ENCODE measurements at regions not wholly inside any gene's neighbourhood (a gene's known extent, or its start where the extent isn't known, plus 50 kb on each side); places are given as distances from the start of the nearest gene placed in this dataset.

DNA sequence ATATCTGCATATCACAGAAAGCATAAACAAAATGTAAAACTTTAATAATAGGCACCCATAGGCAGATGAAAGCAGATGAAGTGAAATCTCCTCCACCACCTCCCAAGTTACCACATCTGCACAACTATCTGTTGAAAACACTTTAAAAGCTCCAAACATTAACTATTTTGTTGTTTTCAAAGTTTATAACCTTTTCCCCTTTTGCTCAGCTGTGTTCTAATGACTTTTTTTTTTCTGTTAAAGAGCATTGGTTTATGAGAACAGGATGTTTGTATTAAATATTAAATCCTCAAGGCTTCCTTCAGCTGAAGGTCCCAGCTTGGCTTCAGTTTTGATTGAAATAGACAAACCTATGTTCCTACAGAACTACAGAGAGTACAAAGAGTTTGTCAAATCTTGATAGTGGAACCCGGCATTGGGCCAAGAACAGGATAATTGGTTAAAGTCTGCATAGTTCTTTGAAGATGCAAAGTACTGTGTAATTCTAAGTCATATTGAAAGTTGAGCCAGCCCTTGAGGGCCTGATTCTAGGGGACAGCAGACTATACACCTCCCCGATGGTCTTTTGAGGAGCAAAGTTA is 255.1 kb upstream of the JAG1 start:
- Histone ChIP-seq H3K36me3 (no peaks in the 10 kb centered on the region), H3K27ac (no peak overlapping the region), H3K4me1 (peaks cover 5% of the 10 kb centered on the region), H3K27me3 (ENCODE audit: low read depth) (no peaks in the 10 kb centered on the region), H3K4me3 (no peak overlapping the region), H3K9me3 (no peaks in the 10 kb centered on the region)
- DNase-seq, result no peak
- intact Hi-C loops (cut with DNase I), result no loop called here
- TF ChIP-seq, protein P1, sequence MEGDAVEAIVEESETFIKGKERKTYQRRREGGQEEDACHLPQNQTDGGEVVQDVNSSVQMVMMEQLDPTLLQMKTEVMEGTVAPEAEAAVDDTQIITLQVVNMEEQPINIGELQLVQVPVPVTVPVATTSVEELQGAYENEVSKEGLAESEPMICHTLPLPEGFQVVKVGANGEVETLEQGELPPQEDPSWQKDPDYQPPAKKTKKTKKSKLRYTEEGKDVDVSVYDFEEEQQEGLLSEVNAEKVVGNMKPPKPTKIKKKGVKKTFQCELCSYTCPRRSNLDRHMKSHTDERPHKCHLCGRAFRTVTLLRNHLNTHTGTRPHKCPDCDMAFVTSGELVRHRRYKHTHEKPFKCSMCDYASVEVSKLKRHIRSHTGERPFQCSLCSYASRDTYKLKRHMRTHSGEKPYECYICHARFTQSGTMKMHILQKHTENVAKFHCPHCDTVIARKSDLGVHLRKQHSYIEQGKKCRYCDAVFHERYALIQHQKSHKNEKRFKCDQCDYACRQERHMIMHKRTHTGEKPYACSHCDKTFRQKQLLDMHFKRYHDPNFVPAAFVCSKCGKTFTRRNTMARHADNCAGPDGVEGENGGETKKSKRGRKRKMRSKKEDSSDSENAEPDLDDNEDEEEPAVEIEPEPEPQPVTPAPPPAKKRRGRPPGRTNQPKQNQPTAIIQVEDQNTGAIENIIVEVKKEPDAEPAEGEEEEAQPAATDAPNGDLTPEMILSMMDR (IDR thresholded peaks at IDR 0.05), result no peak
- no peak for ATAC-seq

DNA sequence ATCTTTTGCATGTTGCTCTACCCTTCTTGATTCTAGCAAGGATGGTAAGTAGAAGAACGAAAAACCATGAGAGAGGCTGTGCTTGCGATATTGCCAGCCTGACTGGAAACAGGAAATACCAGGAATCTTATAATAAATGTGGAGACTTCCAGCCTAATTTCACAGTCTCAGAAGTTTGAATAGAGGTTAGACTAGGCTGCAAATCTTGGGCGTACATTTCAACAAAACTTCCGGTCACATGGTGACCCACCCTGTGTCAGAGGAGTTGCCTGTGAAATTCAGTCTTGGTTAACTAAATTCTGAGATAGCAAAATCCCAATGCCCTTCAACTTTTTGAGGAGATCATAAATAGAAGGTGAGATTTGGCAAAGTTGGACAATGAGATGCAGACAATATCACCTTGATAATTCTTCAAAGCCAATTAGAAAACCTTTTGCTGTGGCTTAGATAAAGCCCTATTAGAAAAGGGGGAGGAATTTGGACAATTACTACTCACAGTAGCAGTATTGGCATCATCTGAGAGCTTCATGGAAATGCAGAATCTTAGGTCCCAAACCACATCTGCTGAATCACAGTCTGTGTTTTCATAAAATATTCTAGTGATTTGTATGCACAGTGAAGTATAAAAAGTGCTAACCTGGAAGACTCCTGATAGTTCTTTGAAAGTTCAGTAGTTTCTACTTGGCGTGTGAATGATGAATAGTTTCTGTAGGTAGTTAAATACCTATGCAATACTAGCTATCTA is 262.0 kb upstream of the JAG1 start:
- Histone ChIP-seq H3K4me1 (no peaks in the 10 kb centered on the region), H3K27me3 (ENCODE audit: low read depth) (no peaks in the 10 kb centered on the region), H3K4me3 (no peak overlapping the region), H3K27ac (no peak overlapping the region), H3K9me3 (no peaks in the 10 kb centered on the region), H3K36me3 (no peaks in the 10 kb centered on the region)
- DNase-seq (no peak), ATAC-seq (no peak)
- intact Hi-C loops (cut with DNase I), result no loop called here
- TF ChIP-seq, protein P1 (IDR thresholded peaks at IDR 0.05), result no peak

DNA sequence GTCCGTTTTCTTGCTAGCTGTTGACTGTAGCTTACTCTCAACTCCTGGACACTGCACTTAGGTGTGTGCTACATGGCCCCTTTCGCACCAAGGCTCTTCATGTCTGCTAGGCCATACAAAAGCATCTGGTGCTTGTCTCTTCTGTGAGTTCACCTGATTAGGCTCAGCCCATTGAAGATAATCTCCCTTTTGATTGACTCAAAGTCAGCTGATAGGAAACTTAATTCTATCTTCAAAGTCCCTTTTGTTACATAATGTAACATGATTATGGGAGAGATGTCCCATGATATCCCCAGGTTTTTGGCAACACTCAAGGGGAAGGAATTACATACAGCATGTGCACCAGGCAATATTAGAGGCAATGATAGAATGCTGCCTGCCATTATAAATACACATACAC is 263.0 kb upstream of the JAG1 start:
- no peak for ATAC-seq
- TF ChIP-seq, protein P1 (IDR thresholded peaks at IDR 0.05), result no peak
- Histone ChIP-seq H3K4me1 (no peaks in the 10 kb centered on the region), H3K9me3 (no peaks in the 10 kb centered on the region), H3K27ac (no peak overlapping the region), H3K4me3 (no peak overlapping the region), H3K36me3 (no peaks in the 10 kb centered on the region), H3K27me3 (ENCODE audit: low read depth) (no peaks in the 10 kb centered on the region)
- intact Hi-C loops (cut with DNase I), result no loop called here
- no peak for DNase-seq

DNA sequence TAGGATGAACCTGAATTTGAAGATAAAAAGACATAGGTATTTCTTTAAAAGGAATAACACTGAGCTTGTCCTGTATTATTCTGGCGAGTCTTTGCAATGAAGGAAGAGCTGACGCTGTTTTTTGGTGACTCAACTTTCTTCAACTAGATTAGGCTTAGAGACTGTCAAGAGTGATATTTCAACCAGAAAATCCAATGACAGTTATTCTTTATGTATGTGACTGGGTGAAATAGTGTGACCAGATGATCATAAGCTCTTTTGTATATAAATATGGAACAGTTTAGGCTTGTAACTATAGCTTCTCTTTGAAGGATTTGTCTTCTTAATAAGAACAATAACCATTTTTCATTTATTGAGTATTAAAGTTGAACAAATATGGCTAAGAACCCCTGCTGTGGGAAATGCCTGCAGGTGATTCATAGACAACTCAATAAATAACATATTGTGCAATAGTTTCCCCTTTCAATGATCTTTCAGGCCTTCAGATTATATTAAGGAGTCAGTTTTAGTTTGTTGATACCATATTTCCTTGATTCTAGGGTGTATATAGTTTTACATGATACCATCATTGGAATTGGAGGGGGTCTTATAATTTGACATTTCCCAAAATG is 265.6 kb upstream of the JAG1 start:
- H3K4me3 ChIP-seq, result no peak overlapping the region
- DNase-seq (no peak), ATAC-seq (no peak)
- TF ChIP-seq, protein P1 (IDR thresholded peaks at IDR 0.05), result no peak
- intact Hi-C loops (cut with DNase I), result no loop called here
- no peak overlapping the region for H3K27ac ChIP-seq
- no peaks in the 10 kb centered on the region for H3K9me3 ChIP-seq
- H3K4me1 ChIP-seq, result no peaks in the 10 kb centered on the region
- H3K36me3 ChIP-seq, result no peaks in the 10 kb centered on the region
- no peaks in the 10 kb centered on the region for H3K27me3 ChIP-seq (ENCODE audit: low read depth)

DNA sequence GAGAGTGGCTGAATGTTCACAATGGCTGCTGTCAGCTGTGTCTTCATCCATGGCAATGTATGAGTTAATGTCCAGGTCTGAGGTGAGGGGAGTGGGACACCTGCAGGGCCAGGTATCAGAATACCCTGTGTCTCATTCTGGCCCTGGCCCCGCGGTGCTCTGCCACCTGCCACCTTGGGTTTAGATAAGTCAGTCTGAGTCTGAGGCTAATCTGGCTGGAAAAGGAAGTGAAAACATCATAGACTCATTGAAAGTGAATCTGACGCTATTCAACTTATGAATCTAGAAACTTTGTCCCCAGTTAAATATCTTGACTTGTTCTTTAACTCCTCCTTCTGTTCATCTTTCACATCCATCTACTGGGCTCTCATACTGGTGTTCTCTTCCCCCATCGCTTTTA is 267.1 kb upstream of the JAG1 start:
- ATAC-seq (no peak), DNase-seq (no peak)
- H3K4me1 ChIP-seq, result no peaks in the 10 kb centered on the region
- H3K36me3 ChIP-seq, result no peaks in the 10 kb centered on the region
- no peak overlapping the region for H3K27ac ChIP-seq
- TF ChIP-seq, protein P1 (IDR thresholded peaks at IDR 0.05), result no peak
- no peak overlapping the region for H3K4me3 ChIP-seq
- H3K9me3 ChIP-seq, result no peaks in the 10 kb centered on the region
- no peaks in the 10 kb centered on the region for H3K27me3 ChIP-seq (ENCODE audit: low read depth)
- intact Hi-C loops (cut with DNase I), result no loop called here
